ENCODE measurements at regions not wholly inside any gene's neighbourhood (a gene's known extent, or its start where the extent isn't known, plus 50 kb on each side); places are given as distances from the start of the nearest gene placed in this dataset.

- Histone ChIP-seq H3K27me3 (ENCODE audit: control insufficient read depth, insufficient read depth, low read length) (no peaks in the 10 kb centered on the region), H3K4me1 (ENCODE audit: control insufficient read depth, insufficient read depth, low read length) (no peaks in the 10 kb centered on the region), H3K4me3 (ENCODE audit: low read length) (no peak overlapping the region), H3K9me3 (ENCODE audit: control insufficient read depth, insufficient read depth, low read length) (no peaks in the 10 kb centered on the region), H3K36me3 (ENCODE audit: control insufficient read depth, insufficient read depth, low read length) (no peaks in the 10 kb centered on the region), H3K27ac (ENCODE audit: low read length) (no peak overlapping the region)
- H3K4me1 Mint-ChIP-seq = no peaks in the 10 kb centered on the region
- intact Hi-C loops (cut with micrococcal nuclease) = no loop called here
- TF ChIP-seq, protein P1, sequence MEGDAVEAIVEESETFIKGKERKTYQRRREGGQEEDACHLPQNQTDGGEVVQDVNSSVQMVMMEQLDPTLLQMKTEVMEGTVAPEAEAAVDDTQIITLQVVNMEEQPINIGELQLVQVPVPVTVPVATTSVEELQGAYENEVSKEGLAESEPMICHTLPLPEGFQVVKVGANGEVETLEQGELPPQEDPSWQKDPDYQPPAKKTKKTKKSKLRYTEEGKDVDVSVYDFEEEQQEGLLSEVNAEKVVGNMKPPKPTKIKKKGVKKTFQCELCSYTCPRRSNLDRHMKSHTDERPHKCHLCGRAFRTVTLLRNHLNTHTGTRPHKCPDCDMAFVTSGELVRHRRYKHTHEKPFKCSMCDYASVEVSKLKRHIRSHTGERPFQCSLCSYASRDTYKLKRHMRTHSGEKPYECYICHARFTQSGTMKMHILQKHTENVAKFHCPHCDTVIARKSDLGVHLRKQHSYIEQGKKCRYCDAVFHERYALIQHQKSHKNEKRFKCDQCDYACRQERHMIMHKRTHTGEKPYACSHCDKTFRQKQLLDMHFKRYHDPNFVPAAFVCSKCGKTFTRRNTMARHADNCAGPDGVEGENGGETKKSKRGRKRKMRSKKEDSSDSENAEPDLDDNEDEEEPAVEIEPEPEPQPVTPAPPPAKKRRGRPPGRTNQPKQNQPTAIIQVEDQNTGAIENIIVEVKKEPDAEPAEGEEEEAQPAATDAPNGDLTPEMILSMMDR (IDR thresholded peaks at IDR 0.05) = no peak
- H3K9me3 Mint-ChIP-seq = peaks cover 0 to 3% of the 10 kb centered on the region in 2 donors
- H3K27me3 Mint-ChIP-seq (ENCODE audit: low read depth in 2 of 2) = peaks cover 0 to 19% of the 10 kb centered on the region in 2 donors
- no peak overlapping the region for H3K27ac Mint-ChIP-seq
- no peak for ATAC-seq
- no peaks in the 10 kb centered on the region for H3K36me3 Mint-ChIP-seq
- no peak for DNase-seq
- no peak overlapping the region for H3K4me3 Mint-ChIP-seq
- WGBS (ENCODE audit: insufficient coverage) = no CpG with 5 or more reads among the region's 4 CpGs
Measured at GRCh38 chr10:44742248-44742647, 168.9 kb upstream of the TMEM72 start.

- Mint-ChIP-seq H3K27me3 (ENCODE audit: low read depth in 2 of 2) (peaks cover 3 to 6% of the 10 kb centered on the region in 2 donors), H3K4me1 (no peaks in the 10 kb centered on the region), H3K4me3 (no peak overlapping the region), H3K36me3 (no peaks in the 10 kb centered on the region), H3K27ac (no peak overlapping the region), H3K9me3 (no peaks in the 10 kb centered on the region)
- Histone ChIP-seq H3K27me3 (ENCODE audit: control insufficient read depth, insufficient read depth, low read length) (no peaks in the 10 kb centered on the region), H3K4me3 (ENCODE audit: low read length) (no peak overlapping the region), H3K4me1 (ENCODE audit: control insufficient read depth, insufficient read depth, low read length) (no peaks in the 10 kb centered on the region), H3K9me3 (ENCODE audit: control insufficient read depth, insufficient read depth, low read length) (no peaks in the 10 kb centered on the region), H3K36me3 (ENCODE audit: control insufficient read depth, insufficient read depth, low read length) (no peaks in the 10 kb centered on the region), H3K27ac (ENCODE audit: low read length) (no peak overlapping the region)
- no peak for ATAC-seq
- DNase-seq = no peak
- intact Hi-C loops (cut with micrococcal nuclease) = no loop called here
- TF ChIP-seq, protein P1 (IDR thresholded peaks at IDR 0.05) = no peak
- 90% methylated on average over 1 of the region's 1 CpG for WGBS (ENCODE audit: insufficient coverage)
Measured at GRCh38 chr10:44743535-44743934, 167.6 kb upstream of the TMEM72 start.

GRCh38 chr10:44745920-44746319 is 165.2 kb upstream of the TMEM72 start:
- WGBS (ENCODE audit: insufficient coverage) = 39% methylated on average over 2 of the region's 2 CpGs
- Histone ChIP-seq H3K4me3 (ENCODE audit: low read length) (no peak overlapping the region), H3K9me3 (ENCODE audit: control insufficient read depth, insufficient read depth, low read length) (no peaks in the 10 kb centered on the region), H3K36me3 (ENCODE audit: control insufficient read depth, insufficient read depth, low read length) (no peaks in the 10 kb centered on the region), H3K4me1 (ENCODE audit: control insufficient read depth, insufficient read depth, low read length) (no peaks in the 10 kb centered on the region), H3K27ac (ENCODE audit: low read length) (no peak overlapping the region), H3K27me3 (ENCODE audit: control insufficient read depth, insufficient read depth, low read length) (no peaks in the 10 kb centered on the region)
- H3K27ac Mint-ChIP-seq = no peak overlapping the region
- H3K4me3 Mint-ChIP-seq = no peak overlapping the region
- H3K36me3 Mint-ChIP-seq = no peaks in the 10 kb centered on the region
- H3K9me3 Mint-ChIP-seq = no peaks in the 10 kb centered on the region
- DNase-seq (no peak), ATAC-seq (no peak)
- H3K27me3 Mint-ChIP-seq (ENCODE audit: low read depth in 2 of 2) = peaks cover 0 to 5% of the 10 kb centered on the region in 2 donors
- TF ChIP-seq, protein P1 (IDR thresholded peaks at IDR 0.05) = no peak
- intact Hi-C loops (cut with micrococcal nuclease) = no loop called here
- H3K4me1 Mint-ChIP-seq = no peaks in the 10 kb centered on the region

DNA sequence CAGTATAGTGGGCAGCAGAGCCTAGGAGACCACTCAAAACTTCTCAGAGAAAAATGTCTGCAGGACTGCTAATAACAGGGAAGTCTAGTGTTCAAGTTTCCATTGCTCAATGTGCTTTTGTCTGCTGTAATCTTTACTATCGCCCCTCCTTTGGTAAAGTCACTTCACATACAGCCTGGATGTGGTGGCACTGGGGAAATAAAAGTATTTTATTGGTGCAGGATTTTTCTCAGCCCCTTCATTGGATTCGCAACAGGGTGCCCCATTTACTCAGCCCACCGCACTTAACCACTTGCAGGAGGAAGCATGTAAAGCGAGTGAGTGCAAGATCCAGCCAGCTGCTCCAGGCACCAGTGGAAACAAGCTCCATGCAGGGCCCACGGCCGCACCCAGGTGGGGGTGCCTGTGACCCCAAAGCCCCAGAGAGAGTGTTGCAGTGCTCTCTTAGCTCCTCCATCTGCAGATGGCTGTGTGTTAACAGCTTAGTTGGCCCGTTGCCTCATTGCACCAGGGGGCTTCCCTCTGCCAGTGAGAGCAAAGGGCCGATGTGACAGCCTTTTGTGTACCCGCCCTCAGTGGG is 163.5 kb upstream of the TMEM72 start:
- H3K27ac ChIP-seq (ENCODE audit: low read length) = no peak overlapping the region
- TF ChIP-seq, protein P1 (IDR thresholded peaks at IDR 0.05) = no peak
- H3K27me3 ChIP-seq (ENCODE audit: control insufficient read depth, insufficient read depth, low read length) = no peaks in the 10 kb centered on the region
- H3K4me3 ChIP-seq (ENCODE audit: low read length) = no peak overlapping the region
- Mint-ChIP-seq H3K36me3 (no peaks in the 10 kb centered on the region), H3K27ac (no peak overlapping the region), H3K9me3 (peaks cover 0 to 2% of the 10 kb centered on the region in 2 donors), H3K4me3 (no peak overlapping the region), H3K4me1 (no peaks in the 10 kb centered on the region), H3K27me3 (ENCODE audit: low read depth in 2 of 2) (peaks cover 0 to 5% of the 10 kb centered on the region in 2 donors)
- no peak for DNase-seq
- H3K4me1 ChIP-seq (ENCODE audit: control insufficient read depth, insufficient read depth, low read length) = no peaks in the 10 kb centered on the region
- WGBS (ENCODE audit: insufficient coverage) = 90% methylated on average over 8 of the region's 9 CpGs
- no peak for ATAC-seq
- H3K36me3 ChIP-seq (ENCODE audit: control insufficient read depth, insufficient read depth, low read length) = no peaks in the 10 kb centered on the region
- intact Hi-C loops (cut with micrococcal nuclease) = no loop called here
- H3K9me3 ChIP-seq (ENCODE audit: control insufficient read depth, insufficient read depth, low read length) = no peaks in the 10 kb centered on the region

Measured in natural killer cell (primary cell).